Tibial nerve (tissue), 4 donors: ENCODE measurements at regions not wholly inside any gene's neighbourhood (a gene's known extent, or its start where the extent isn't known, plus 50 kb on each side); places are given as distances from the start of the nearest gene placed in this dataset.

ENCODE experiments used
- CTCF ChIP-seq, 5 experiments: fragments of 200-600 bp in 3 of 5; fragments of 450-650 bp in 2 of 5; sonication (generic) in 3 of 5; IDR thresholded peaks; one replicate each; pipeline ENCODE4 v1.5.1; 2016 to 2019; ENCODE audit warnings: antibody characterized with exemption in 5 of 5, mild to moderate bottlenecking in 3 of 5, moderate library complexity in 2 of 5
- EP300 ChIP-seq, 2 donors: sonication (generic); formaldehyde crosslinking; IDR thresholded peaks; one replicate each; pipeline ENCODE4 v1.6.1; 2017; ENCODE audit warnings: antibody characterized with exemption in 2 of 2, mild to moderate bottlenecking in 1 of 2

- TF ChIP-seq CTCF (IDR thresholded peaks at IDR 0.05) (no peak), EP300 (IDR thresholded peaks at IDR 0.05) (no peak)
Measured at GRCh38 chr2:180360283-180360618, 353.2 kb upstream of the CWC22 start.
